HL-60 (cell line): ENCODE measurements at regions not wholly inside any gene's neighbourhood (a gene's known extent, or its start where the extent isn't known, plus 50 kb on each side); places are given as distances from the start of the nearest gene placed in this dataset.

Experiments
- DNase-seq, 2 experiments: peaks; one replicate each; pipeline ENCODE4 v3.0.0-alpha.2; 2010 to 2020; ENCODE audit warnings: low read depth in 1 of 2, low spot score in 1 of 2
- H3K27ac ChIP-seq: fragments of 250-450 bp; sonication (Bioruptor Pico); replicated peaks from 2 replicates; pipeline ENCODE4 v1.5.1; 2020; ENCODE audit warnings: mild to moderate bottlenecking, moderate library complexity
- H3K27me3 ChIP-seq: fragments of 250-450 bp; sonication (Bioruptor Pico); 2 replicates; pipeline ENCODE4 v1.5.1; 2021; ENCODE audit warnings: mild to moderate bottlenecking, moderate library complexity; ENCODE audit not compliant: insufficient read depth, poor library complexity, severe bottlenecking
- H3K4me3 ChIP-seq: replicated peaks from 2 replicates; pipeline ENCODE4 v1.5.1; 2011; ENCODE audit warnings: mild to moderate bottlenecking, control low read depth, low read length; ENCODE audit not compliant: insufficient read depth
- CTCF ChIP-seq: IDR thresholded peaks from one replicate; pipeline ENCODE4 v1.5.1; 2011; ENCODE audit warnings: low read length, control low read depth, inconsistent platforms; ENCODE audit not compliant: insufficient read depth
- GABPA ChIP-seq: IDR thresholded peaks from 2 replicates; pipeline ENCODE4 v1.6.1; 2012; ENCODE audit warnings: low read depth
- POLR2AphosphoS5 ChIP-seq: IDR thresholded peaks from 2 replicates; pipeline ENCODE4 v1.6.1; 2012; ENCODE audit warnings: low read depth
- SPI1 ChIP-seq: IDR thresholded peaks from 2 replicates; pipeline ENCODE4 v1.6.1; 2012; ENCODE audit warnings: low read depth, mild to moderate bottlenecking, borderline replicate concordance
- TF ChIP-seq, protein P1 (sequence below): IDR thresholded peaks from 2 replicates; pipeline ENCODE4 v1.6.1; 2012; ENCODE audit warnings: low read depth; ENCODE audit not compliant: insufficient replicate concordance

GRCh38 chr13:44031555-44031954 is 151.9 kb downstream of the LACC1 start:
- Histone ChIP-seq H3K4me3 (no peak overlapping the region), H3K27ac (no peak overlapping the region), H3K27me3 (peaks cover 3% of the 10 kb centered on the region)
- no peak for DNase-seq
- TF ChIP-seq SPI1 = no peak
- no peak for TF ChIP-seq GABPA
- TF ChIP-seq POLR2AphosphoS5 = no peak
- TF ChIP-seq CTCF = no peak
- TF ChIP-seq, protein P1, sequence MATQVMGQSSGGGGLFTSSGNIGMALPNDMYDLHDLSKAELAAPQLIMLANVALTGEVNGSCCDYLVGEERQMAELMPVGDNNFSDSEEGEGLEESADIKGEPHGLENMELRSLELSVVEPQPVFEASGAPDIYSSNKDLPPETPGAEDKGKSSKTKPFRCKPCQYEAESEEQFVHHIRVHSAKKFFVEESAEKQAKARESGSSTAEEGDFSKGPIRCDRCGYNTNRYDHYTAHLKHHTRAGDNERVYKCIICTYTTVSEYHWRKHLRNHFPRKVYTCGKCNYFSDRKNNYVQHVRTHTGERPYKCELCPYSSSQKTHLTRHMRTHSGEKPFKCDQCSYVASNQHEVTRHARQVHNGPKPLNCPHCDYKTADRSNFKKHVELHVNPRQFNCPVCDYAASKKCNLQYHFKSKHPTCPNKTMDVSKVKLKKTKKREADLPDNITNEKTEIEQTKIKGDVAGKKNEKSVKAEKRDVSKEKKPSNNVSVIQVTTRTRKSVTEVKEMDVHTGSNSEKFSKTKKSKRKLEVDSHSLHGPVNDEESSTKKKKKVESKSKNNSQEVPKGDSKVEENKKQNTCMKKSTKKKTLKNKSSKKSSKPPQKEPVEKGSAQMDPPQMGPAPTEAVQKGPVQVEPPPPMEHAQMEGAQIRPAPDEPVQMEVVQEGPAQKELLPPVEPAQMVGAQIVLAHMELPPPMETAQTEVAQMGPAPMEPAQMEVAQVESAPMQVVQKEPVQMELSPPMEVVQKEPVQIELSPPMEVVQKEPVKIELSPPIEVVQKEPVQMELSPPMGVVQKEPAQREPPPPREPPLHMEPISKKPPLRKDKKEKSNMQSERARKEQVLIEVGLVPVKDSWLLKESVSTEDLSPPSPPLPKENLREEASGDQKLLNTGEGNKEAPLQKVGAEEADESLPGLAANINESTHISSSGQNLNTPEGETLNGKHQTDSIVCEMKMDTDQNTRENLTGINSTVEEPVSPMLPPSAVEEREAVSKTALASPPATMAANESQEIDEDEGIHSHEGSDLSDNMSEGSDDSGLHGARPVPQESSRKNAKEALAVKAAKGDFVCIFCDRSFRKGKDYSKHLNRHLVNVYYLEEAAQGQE = no peak

GRCh38 chr13:44032802-44033201 is 153.1 kb downstream of the LACC1 start:
- no peak overlapping the region for H3K4me3 ChIP-seq
- no peak for DNase-seq
- TF ChIP-seq CTCF (no peak), POLR2AphosphoS5 (no peak), SPI1 (no peak), GABPA (no peak)
- TF ChIP-seq, protein P1 = no peak
- peaks cover 3% of the 10 kb centered on the region for H3K27me3 ChIP-seq
- no peak overlapping the region for H3K27ac ChIP-seq

DNA sequence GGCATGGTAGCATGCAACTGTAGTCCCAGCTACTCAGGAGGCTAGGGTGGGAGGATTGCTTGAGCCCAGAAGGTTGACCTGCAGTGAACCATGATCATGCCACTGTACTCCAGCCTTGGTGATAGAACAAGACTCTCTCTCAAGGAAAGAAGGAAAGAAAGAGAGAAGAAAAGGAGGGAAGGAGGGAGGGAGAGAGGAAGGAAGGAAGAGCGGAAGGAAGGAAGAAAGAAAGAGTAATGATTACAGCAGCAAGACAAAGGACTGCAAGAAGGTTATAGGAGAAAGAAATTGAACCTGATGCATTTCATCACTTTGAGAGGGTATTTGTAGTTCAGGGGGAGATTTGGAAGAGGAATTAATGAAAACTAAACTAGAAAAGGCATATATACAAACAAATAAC is 155.7 kb downstream of the LACC1 start:
- TF ChIP-seq POLR2AphosphoS5 = no peak
- no peak for TF ChIP-seq SPI1
- no peak for TF ChIP-seq CTCF
- no peak for DNase-seq
- no peak overlapping the region for H3K4me3 ChIP-seq

More for the DNA sequence above, 155.7 kb downstream of the LACC1 start:
- peaks cover 3% of the 10 kb centered on the region for H3K27me3 ChIP-seq
- no peak overlapping the region for H3K27ac ChIP-seq
